Left lung (tissue), 4 donors: ENCODE measurements at regions not wholly inside any gene's neighbourhood (a gene's known extent, or its start where the extent isn't known, plus 50 kb on each side); places are given as distances from the start of the nearest gene placed in this dataset.

Source experiments
- ATAC-seq: fragments of 200-7000 bp; cut with Tn5 transposase; one replicate; pipeline ENCODE4 v1.9.1; 2020; ENCODE audit warnings: moderate library complexity
- DNase-seq, 4 donors: peaks; one replicate each; pipeline ENCODE4 v3.0.0-alpha.2; 2013 to 2020
- H3K27ac ChIP-seq, 2 donors: fragments of 200-600 bp; sonication (generic) in 1 of 2; one replicate each; pipeline versions ENCODE4 v1.5.0 to v1.8.0; 2020 to 2021
- H3K27me3 ChIP-seq, 2 donors: fragments of 200-600 bp; sonication (generic) in 1 of 2; one replicate each; pipeline versions ENCODE4 v1.5.0 to v1.8.0; 2020 to 2021
- H3K36me3 ChIP-seq, 2 donors: fragments of 200-600 bp; sonication (generic) in 1 of 2; one replicate each; pipeline versions ENCODE4 v1.5.0 to v1.8.0; 2020 to 2021
- H3K4me1 ChIP-seq, 2 donors: fragments of 200-600 bp; one replicate each; pipeline ENCODE4 v1.8.0; 2021
- H3K4me3 ChIP-seq, 2 donors: fragments of 200-600 bp; sonication (generic) in 1 of 2; one replicate each; pipeline versions ENCODE4 v1.5.0 to v1.8.0; 2020 to 2021; ENCODE audit warnings: mild to moderate bottlenecking in 1 of 2
- H3K9me3 ChIP-seq, 2 donors: fragments of 200-600 bp; sonication (generic) in 1 of 2; one replicate each; pipeline versions ENCODE4 v1.5.0 to v1.8.0; 2020 to 2021
- intact Hi-C, 2 donors: fragments of 100-400 bp; cut with DNase I; formaldehyde crosslinking; loops; one replicate each; pipeline versions ENCODE4 v1.11.2 to v1.14.2; 2022
- TF ChIP-seq, protein P1 (sequence below), 2 donors: fragments of 200-600 bp; sonication (generic) in 1 of 2; IDR thresholded peaks; one replicate each; pipeline versions ENCODE4 v1.5.0 to v1.8.0; 2021; ENCODE audit warnings: antibody characterized with exemption in 2 of 2
- donor health status: DM: no; HTN: yes; CAD: no.
- donor health status: DM: no; HTN: no; CAD: no.

DNA sequence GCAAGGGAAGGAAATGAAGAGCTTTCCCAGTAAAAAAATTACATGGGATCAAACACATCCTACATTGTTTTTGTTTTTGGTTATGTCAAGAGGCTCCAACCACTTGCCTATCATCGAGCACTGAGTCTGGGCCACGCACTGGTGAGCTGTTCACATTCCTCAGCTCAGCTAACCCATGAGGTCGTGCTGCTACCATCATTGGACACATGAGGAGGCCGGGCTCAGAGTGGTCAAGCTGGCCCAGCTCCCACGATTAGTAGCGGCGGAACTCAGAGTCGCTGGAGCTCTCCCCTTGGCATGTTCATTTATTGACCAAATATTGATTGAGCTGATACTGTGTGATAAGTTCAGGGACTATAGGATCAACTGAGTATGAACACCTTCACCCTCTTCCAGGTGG is 164.9 kb downstream of the CDH26 start:
- no peaks in the 10 kb centered on the region for H3K36me3 ChIP-seq
- no peaks in the 10 kb centered on the region for H3K9me3 ChIP-seq
- intact Hi-C loops = no loop called here
- H3K27me3 ChIP-seq = peaks cover 0 to 21% of the 10 kb centered on the region in 2 donors
- DNase-seq (no peak), ATAC-seq (no peak)
- H3K4me3 ChIP-seq = no peak overlapping the region
- TF ChIP-seq, protein P1, sequence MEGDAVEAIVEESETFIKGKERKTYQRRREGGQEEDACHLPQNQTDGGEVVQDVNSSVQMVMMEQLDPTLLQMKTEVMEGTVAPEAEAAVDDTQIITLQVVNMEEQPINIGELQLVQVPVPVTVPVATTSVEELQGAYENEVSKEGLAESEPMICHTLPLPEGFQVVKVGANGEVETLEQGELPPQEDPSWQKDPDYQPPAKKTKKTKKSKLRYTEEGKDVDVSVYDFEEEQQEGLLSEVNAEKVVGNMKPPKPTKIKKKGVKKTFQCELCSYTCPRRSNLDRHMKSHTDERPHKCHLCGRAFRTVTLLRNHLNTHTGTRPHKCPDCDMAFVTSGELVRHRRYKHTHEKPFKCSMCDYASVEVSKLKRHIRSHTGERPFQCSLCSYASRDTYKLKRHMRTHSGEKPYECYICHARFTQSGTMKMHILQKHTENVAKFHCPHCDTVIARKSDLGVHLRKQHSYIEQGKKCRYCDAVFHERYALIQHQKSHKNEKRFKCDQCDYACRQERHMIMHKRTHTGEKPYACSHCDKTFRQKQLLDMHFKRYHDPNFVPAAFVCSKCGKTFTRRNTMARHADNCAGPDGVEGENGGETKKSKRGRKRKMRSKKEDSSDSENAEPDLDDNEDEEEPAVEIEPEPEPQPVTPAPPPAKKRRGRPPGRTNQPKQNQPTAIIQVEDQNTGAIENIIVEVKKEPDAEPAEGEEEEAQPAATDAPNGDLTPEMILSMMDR (IDR thresholded peaks at IDR 0.05) = no peak
- no peaks in the 10 kb centered on the region for H3K4me1 ChIP-seq
- H3K27ac ChIP-seq = no peak overlapping the region

DNA sequence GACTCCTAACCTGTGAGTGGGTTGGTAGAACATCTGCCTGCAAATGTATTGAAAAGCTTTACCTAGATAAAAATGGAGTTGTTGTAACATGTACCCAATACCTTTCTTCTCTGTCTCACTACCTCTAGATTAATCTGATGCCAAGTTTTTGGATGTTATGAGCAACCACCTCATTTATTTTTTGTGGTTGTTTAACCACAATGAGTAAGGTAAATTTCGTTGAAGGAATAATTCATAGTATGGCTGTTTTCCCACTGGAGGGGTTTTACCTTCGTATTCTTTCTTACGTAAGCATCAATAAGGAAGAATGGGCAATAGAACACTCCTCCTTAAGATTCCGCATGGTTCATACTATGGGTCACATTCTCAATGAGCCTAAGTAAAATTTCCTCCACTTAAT is 165.4 kb downstream of the CDH26 start:
- intact Hi-C loops = no loop called here
- ATAC-seq = no peak
- H3K4me1 ChIP-seq = no peaks in the 10 kb centered on the region
- H3K4me3 ChIP-seq = no peak overlapping the region
- TF ChIP-seq, protein P1 (IDR thresholded peaks at IDR 0.05) = no peak
- DNase-seq = no peak
- peaks cover 0 to 16% of the 10 kb centered on the region in 2 donors for H3K27me3 ChIP-seq
- H3K36me3 ChIP-seq = no peaks in the 10 kb centered on the region
- H3K9me3 ChIP-seq = no peaks in the 10 kb centered on the region
- H3K27ac ChIP-seq = no peak overlapping the region

DNA sequence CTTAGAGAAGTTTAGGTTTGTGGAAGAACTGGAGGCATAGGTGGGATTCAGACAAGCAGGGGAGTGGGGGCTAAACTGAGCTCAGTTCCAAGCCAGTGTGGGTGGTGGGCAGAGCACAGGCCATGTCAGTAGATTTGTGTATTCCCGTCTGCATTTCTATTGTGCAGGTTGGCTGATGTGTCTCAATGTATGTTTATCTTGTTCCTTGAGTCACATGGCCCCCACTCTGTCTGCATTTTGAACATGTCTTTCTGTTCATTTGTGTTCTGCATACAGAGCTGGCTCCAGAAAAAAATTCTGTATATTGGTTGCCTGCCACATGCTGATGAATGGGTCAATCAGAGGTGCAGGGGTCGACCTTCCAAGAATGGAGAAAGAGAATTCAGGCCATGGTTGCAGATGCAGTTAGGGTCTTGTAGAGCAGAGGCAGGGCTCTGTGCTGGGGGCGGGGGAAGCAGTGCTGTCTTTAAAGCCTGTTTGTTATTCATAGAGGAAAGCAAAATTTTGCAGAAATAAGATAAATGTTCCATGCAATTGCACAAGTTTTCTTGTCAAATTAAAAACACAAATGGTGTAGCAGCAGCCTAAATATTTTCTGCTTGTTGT is 166.7 kb downstream of the CDH26 start:
- DNase-seq = no peak

DNA sequence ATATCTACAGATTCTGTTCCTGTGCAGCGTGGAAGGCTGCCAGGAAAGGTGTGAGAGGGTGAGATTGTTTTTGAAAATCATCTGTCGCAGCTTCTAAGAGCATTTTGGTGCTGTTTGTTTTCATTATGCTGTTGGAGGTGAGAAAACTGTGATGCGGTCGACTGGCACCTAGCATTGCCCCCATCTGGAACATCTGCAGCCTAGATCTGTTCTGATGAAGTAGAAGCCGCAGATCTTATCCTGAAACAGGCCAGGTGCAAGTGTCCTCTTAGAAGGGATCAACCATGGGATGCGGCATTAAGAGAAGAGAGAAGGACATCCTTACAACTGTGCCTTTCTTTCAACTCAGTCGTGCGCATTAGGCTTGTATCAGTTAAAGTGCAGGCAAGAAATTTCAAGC is 167.3 kb downstream of the CDH26 start:
- Histone ChIP-seq H3K4me3 (no peak overlapping the region), H3K4me1 (no peaks in the 10 kb centered on the region), H3K27me3 (peaks cover 0 to 14% of the 10 kb centered on the region in 2 donors), H3K9me3 (no peaks in the 10 kb centered on the region), H3K36me3 (no peaks in the 10 kb centered on the region), H3K27ac (no peak overlapping the region)
- DNase-seq (no peak), ATAC-seq (no peak)
- TF ChIP-seq, protein P1 (IDR thresholded peaks at IDR 0.05) = no peak
- intact Hi-C loops = no loop called here

More for the DNA sequence above, 166.7 kb downstream of the CDH26 start:
- Histone ChIP-seq H3K9me3 (no peaks in the 10 kb centered on the region), H3K4me3 (no peak overlapping the region), H3K27me3 (peaks cover 0 to 14% of the 10 kb centered on the region in 2 donors), H3K27ac (no peak overlapping the region), H3K36me3 (no peaks in the 10 kb centered on the region), H3K4me1 (no peaks in the 10 kb centered on the region)
- intact Hi-C loops = no loop called here
- ATAC-seq = no peak
- TF ChIP-seq, protein P1 (IDR thresholded peaks at IDR 0.05) = no peak

DNA sequence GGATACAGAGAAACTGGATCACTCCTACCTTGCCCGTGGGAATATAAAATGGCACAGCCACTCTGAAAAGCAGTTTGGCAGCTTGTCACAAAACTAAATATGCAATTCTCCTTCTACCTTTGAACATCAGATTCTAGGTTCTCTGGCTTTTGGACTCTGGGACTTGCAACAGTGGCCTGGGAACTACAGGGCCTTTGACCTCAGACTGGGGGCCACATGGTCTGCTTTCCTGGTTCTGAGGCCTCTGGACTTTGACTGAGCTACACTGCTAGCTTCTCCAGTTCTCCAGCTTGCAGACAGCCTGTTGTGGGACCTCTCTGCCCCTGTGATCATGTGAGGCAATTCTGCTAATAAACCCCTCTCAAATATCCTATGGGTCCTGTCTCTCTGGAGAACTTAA is 168.8 kb downstream of the CDH26 start:
- TF ChIP-seq, protein P1 (IDR thresholded peaks at IDR 0.05) = no peak
- no peaks in the 10 kb centered on the region for H3K9me3 ChIP-seq
- peaks cover 0 to 11% of the 10 kb centered on the region in 2 donors for H3K4me1 ChIP-seq
- DNase-seq (no peak), ATAC-seq (no peak)
- no peak overlapping the region for H3K27ac ChIP-seq
- intact Hi-C loops = no loop called here
- no peak overlapping the region for H3K4me3 ChIP-seq
- H3K36me3 ChIP-seq = no peaks in the 10 kb centered on the region
- peaks cover 0 to 9% of the 10 kb centered on the region in 2 donors for H3K27me3 ChIP-seq
